Liver (tissue), 7 donors: ENCODE measurements at regions not wholly inside any gene's neighbourhood (a gene's known extent, or its start where the extent isn't known, plus 50 kb on each side); places are given as distances from the start of the nearest gene placed in this dataset.

Experiments
- DNase-seq: peaks from one replicate; pipeline ENCODE4 v3.0.0-alpha.2; 2017; ENCODE audit warnings: low spot score
- H3K27ac ChIP-seq, 2 donors: one replicate each; pipeline ENCODE4 v1.7.0; 2013; ENCODE audit warnings: inconsistent platforms in 2 of 2, low read length in 2 of 2, control low read depth in 1 of 2, low read depth in 1 of 2, mild to moderate bottlenecking in 1 of 2
- H3K27me3 ChIP-seq, 4 donors: one replicate each; pipeline versions ENCODE4 v1.6.1 to v1.7.0; 2013; ENCODE audit warnings: low read length in 3 of 4, inconsistent platforms in 1 of 4, mild to moderate bottlenecking in 1 of 4, moderate library complexity in 1 of 4; ENCODE audit not compliant: control insufficient read depth in 4 of 4, insufficient read depth in 4 of 4
- H3K36me3 ChIP-seq, 4 donors: one replicate each; pipeline versions ENCODE4 v1.6.1 to v1.7.0; 2013; ENCODE audit warnings: low read length in 3 of 4, mild to moderate bottlenecking in 3 of 4, low read depth in 1 of 4, moderate library complexity in 1 of 4; ENCODE audit not compliant: control insufficient read depth in 4 of 4, insufficient read depth in 3 of 4
- H3K4me1 ChIP-seq, 4 donors: one replicate each; pipeline versions ENCODE4 v1.6.1 to v1.7.0; 2013; ENCODE audit warnings: low read length in 3 of 4, mild to moderate bottlenecking in 3 of 4, moderate library complexity in 1 of 4; ENCODE audit not compliant: control insufficient read depth in 4 of 4, insufficient read depth in 4 of 4
- H3K4me3 ChIP-seq, 3 donors: one replicate each; pipeline versions ENCODE4 v1.6.1 to v1.7.0; 2013; ENCODE audit warnings: low read length in 3 of 3, control low read depth in 1 of 3, low read depth in 1 of 3, mild to moderate bottlenecking in 1 of 3
- H3K9ac ChIP-seq, 2 donors: one replicate each; pipeline ENCODE4 v1.7.0; 2013; ENCODE audit warnings: low read length in 2 of 2, mild to moderate bottlenecking in 2 of 2, moderate library complexity in 2 of 2, control low read depth in 1 of 2, low read depth in 1 of 2
- H3K9me3 ChIP-seq, 4 donors: one replicate each; pipeline versions ENCODE4 v1.6.1 to v1.7.0; 2013; ENCODE audit warnings: low read length in 3 of 4; ENCODE audit not compliant: control insufficient read depth in 4 of 4
- ATF3 ChIP-seq: IDR thresholded peaks from 2 replicates; pipeline ENCODE4 v1.6.1; 2016; ENCODE audit warnings: antibody characterized with exemption
- CTCF ChIP-seq: fragments of 150-350 bp; IDR thresholded peaks from 2 replicates; pipeline ENCODE4 v1.5.1; 2017; ENCODE audit warnings: improper control_type of control experiment, low read depth, low read length; ENCODE audit not compliant: missing input control
- EGR1 ChIP-seq, 2 donors: IDR thresholded peaks; 2 replicates each; pipeline ENCODE4 v1.6.1; 2016 to 2018; ENCODE audit warnings: antibody characterized with exemption in 2 of 2, low read depth in 2 of 2
- FOXA1 ChIP-seq: IDR thresholded peaks from 2 replicates; pipeline ENCODE4 v1.6.1; 2016; ENCODE audit warnings: antibody characterized with exemption
- FOXA2 ChIP-seq: IDR thresholded peaks from 2 replicates; pipeline ENCODE4 v1.6.1; 2016; ENCODE audit warnings: antibody characterized with exemption
- GABPA ChIP-seq, 2 donors: IDR thresholded peaks in 1 of 2; conservative IDR thresholded peaks in 1 of 2; 2 replicates each; pipeline ENCODE4 v1.6.1; 2016; ENCODE audit warnings: antibody characterized with exemption in 2 of 2, mild to moderate bottlenecking in 1 of 2, moderate library complexity in 1 of 2
- HNF4A ChIP-seq, 2 donors: conservative IDR thresholded peaks; 2 replicates each; pipeline ENCODE4 v1.6.1; 2016; ENCODE audit warnings: antibody characterized with exemption in 2 of 2, mild to moderate bottlenecking in 2 of 2
- HNF4G ChIP-seq: IDR thresholded peaks from 2 replicates; pipeline ENCODE4 v1.6.1; 2016; ENCODE audit warnings: antibody characterized with exemption
- JUND ChIP-seq, 2 donors: IDR thresholded peaks; 2 replicates each; pipeline ENCODE4 v1.6.1; 2016; ENCODE audit warnings: antibody characterized with exemption in 2 of 2
- NR2F2 ChIP-seq: IDR thresholded peaks from 2 replicates; pipeline ENCODE4 v1.6.1; 2016; ENCODE audit warnings: antibody characterized with exemption
- RAD21 ChIP-seq, 2 donors: IDR thresholded peaks; 2 replicates each; pipeline ENCODE4 v1.6.1; 2016; ENCODE audit warnings: antibody characterized with exemption in 2 of 2, mild to moderate bottlenecking in 2 of 2
- RXRA ChIP-seq, 2 donors: IDR thresholded peaks; 2 replicates each; pipeline ENCODE4 v1.6.1; 2017 to 2018; ENCODE audit warnings: antibody characterized with exemption in 2 of 2, mild to moderate bottlenecking in 1 of 2
- SP1 ChIP-seq: IDR thresholded peaks from 2 replicates; pipeline ENCODE4 v1.6.1; 2018; ENCODE audit warnings: antibody characterized with exemption, mild to moderate bottlenecking
- TAF1 ChIP-seq: conservative IDR thresholded peaks from 2 replicates; pipeline ENCODE4 v1.6.1; 2016; ENCODE audit warnings: antibody characterized with exemption, mild to moderate bottlenecking
- YY1 ChIP-seq: IDR thresholded peaks from 2 replicates; pipeline ENCODE4 v1.6.1; 2016; ENCODE audit warnings: antibody characterized with exemption, mild to moderate bottlenecking
- TF ChIP-seq, protein P1 (sequence below): IDR thresholded peaks from 2 replicates; pipeline ENCODE4 v1.6.1; 2016; ENCODE audit warnings: antibody characterized with exemption
- TF ChIP-seq, protein P2 (sequence below): IDR thresholded peaks from 2 replicates; pipeline ENCODE4 v1.6.1; 2016; ENCODE audit warnings: antibody characterized with exemption, mild to moderate bottlenecking
- TF ChIP-seq, protein P3 (sequence below): IDR thresholded peaks from 2 replicates; pipeline ENCODE4 v1.6.1; 2016; ENCODE audit warnings: antibody characterized with exemption
- donor health status: healthy.
- donor health status: healthy.
- donor health status: healthy.
- donor health status: healthy.

GRCh38 chr3:19711160-19711782 lies 222.7 kb downstream of the EFHB start:
- H3K27me3 ChIP-seq, result no peaks in the 10 kb centered on the region
- TF ChIP-seq TAF1 (no peak), HNF4A (conservative IDR thresholded peaks at IDR 0.05) (no peak), RAD21 (IDR thresholded peaks at IDR 0.05) (no peak), ATF3 (no peak), FOXA2 (no peak), FOXA1 (no peak), EGR1 (IDR thresholded peaks at IDR 0.05; ENCODE audit: low read depth in 2 of 2) (no peak), HNF4G (no peak), NR2F2 (no peak), CTCF (no peak), SP1 (no peak), YY1 (no peak), GABPA (IDR thresholded peaks at IDR 0.05 in 1 of 2, conservative IDR thresholded peaks at IDR 0.05 in 1 of 2) (no peak), RXRA (IDR thresholded peaks at IDR 0.05) (no peak), JUND (IDR thresholded peaks at IDR 0.05) (no peak)
- TF ChIP-seq, protein P1, sequence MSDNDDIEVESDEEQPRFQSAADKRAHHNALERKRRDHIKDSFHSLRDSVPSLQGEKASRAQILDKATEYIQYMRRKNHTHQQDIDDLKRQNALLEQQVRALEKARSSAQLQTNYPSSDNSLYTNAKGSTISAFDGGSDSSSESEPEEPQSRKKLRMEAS, result no peak
- TF ChIP-seq, protein P2, sequence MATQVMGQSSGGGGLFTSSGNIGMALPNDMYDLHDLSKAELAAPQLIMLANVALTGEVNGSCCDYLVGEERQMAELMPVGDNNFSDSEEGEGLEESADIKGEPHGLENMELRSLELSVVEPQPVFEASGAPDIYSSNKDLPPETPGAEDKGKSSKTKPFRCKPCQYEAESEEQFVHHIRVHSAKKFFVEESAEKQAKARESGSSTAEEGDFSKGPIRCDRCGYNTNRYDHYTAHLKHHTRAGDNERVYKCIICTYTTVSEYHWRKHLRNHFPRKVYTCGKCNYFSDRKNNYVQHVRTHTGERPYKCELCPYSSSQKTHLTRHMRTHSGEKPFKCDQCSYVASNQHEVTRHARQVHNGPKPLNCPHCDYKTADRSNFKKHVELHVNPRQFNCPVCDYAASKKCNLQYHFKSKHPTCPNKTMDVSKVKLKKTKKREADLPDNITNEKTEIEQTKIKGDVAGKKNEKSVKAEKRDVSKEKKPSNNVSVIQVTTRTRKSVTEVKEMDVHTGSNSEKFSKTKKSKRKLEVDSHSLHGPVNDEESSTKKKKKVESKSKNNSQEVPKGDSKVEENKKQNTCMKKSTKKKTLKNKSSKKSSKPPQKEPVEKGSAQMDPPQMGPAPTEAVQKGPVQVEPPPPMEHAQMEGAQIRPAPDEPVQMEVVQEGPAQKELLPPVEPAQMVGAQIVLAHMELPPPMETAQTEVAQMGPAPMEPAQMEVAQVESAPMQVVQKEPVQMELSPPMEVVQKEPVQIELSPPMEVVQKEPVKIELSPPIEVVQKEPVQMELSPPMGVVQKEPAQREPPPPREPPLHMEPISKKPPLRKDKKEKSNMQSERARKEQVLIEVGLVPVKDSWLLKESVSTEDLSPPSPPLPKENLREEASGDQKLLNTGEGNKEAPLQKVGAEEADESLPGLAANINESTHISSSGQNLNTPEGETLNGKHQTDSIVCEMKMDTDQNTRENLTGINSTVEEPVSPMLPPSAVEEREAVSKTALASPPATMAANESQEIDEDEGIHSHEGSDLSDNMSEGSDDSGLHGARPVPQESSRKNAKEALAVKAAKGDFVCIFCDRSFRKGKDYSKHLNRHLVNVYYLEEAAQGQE, result no peak
- TF ChIP-seq, protein P3, sequence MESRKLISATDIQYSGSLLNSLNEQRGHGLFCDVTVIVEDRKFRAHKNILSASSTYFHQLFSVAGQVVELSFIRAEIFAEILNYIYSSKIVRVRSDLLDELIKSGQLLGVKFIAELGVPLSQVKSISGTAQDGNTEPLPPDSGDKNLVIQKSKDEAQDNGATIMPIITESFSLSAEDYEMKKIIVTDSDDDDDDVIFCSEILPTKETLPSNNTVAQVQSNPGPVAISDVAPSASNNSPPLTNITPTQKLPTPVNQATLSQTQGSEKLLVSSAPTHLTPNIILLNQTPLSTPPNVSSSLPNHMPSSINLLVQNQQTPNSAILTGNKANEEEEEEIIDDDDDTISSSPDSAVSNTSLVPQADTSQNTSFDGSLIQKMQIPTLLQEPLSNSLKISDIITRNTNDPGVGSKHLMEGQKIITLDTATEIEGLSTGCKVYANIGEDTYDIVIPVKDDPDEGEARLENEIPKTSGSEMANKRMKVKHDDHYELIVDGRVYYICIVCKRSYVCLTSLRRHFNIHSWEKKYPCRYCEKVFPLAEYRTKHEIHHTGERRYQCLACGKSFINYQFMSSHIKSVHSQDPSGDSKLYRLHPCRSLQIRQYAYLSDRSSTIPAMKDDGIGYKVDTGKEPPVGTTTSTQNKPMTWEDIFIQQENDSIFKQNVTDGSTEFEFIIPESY, result no peak
- H3K4me1 ChIP-seq, result no peaks in the 10 kb centered on the region
- no peaks in the 10 kb centered on the region for H3K36me3 ChIP-seq
- no peak overlapping the region for H3K27ac ChIP-seq
- no peak overlapping the region for H3K4me3 ChIP-seq
- no peaks in the 10 kb centered on the region for H3K9me3 ChIP-seq
- no peak overlapping the region for H3K9ac ChIP-seq
- no peak for DNase-seq
